NCI-H146 (cell line): ENCODE measurements at regions not wholly inside any gene's neighbourhood (a gene's known extent, or its start where the extent isn't known, plus 50 kb on each side); places are given as distances from the start of the nearest gene placed in this dataset.

Source experiments
- DNase-seq: peaks from one replicate; lab custom pipeline; 2025; lab: John Stamatoyannopoulos, UW

DNA sequence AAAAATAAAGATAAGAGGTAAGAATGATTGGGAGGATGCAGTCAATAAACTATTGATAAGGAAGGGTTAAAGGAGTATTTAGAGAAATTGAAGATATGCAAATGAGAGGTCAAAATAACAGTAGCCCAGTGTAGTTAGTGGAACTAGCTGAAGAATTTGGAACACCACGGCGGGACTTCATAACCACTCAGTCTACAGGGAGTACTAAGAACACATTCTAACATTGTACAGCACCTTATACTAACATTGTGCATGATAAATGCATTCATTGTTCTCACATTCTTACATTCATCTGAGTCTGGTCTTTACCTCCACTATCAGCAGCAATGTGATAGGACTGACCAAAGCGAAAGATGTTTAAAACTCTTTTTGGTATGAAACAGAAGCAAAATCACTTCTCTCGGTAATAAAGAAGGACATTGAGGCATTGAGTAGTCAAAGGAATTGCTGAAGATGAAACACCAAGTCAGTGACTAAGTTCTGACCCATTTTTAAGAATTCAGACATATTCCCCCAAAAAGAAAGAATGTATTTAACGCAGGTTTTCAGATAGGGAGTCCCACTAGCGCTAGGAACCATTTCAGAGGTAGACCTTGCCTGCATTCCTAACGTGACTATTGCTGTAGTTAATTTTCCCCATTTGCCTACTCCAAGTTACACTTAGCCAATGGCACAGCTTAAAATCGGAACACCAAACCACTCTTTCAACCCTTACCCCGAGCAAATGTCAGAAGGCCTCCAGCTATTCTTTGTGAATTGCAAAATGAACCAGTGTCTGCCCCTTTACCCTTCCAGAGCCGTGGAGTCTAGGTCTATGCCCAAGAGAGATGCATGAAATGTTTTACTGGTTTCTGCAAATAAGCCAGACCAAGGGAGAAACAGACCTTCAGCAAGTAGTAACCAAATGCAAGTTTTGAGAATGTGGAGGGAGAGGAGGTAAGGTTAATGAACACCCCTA is 108.8 kb upstream of the IRF2BP2 start:
- no peak for DNase-seq

- no peak for DNase-seq
Observed at GRCh38 chr1:234716908-234717375, 107.0 kb upstream of the IRF2BP2 start.

GRCh38 chr1:234715252-234716014 is 105.5 kb upstream of the IRF2BP2 start:
- DNase-seq = no peak

DNA sequence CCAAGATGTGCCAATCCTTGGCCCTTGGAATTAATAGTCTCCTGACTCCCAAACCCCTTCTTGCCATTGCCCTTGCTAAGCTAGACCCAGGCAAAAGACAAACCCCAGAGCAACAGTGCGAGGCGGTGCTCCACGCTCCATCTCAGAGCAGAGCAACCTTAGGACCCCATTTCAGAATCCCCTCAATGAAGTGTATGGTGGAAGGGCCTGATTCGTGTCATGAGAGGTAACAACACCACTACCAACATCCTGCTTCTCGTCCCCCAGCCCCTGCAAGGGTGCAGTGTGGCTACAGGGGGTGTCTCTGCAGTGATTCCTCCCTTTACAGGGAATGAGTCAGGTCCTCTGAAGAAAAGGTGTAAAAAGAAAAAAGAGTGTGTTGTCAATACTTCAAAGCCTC is 103.9 kb upstream of the IRF2BP2 start:
- no peak for DNase-seq

- no peak for DNase-seq
Observed at GRCh38 chr1:234713440-234713839, 103.5 kb upstream of the IRF2BP2 start.

DNA sequence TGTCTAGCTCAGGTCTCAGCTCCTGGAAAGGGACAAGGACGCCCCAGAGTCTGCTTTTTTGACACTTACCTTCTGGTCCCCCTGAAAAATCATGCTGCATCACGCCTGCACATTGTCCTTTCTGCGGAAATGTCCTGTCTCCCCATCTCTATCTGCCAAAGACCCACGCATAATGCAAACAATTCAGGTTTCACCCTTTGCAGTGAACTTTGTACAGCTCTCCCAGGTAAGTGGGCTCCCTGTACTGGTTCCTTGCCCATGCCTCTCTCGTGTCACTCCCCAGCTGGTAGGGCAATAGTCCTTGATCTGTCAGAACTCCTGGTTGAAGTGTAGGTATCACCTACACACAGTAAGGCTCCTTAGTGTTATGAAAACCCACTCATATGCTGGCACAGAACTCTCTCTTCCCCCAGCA is 102.9 kb upstream of the IRF2BP2 start:
- no peak for DNase-seq

DNA sequence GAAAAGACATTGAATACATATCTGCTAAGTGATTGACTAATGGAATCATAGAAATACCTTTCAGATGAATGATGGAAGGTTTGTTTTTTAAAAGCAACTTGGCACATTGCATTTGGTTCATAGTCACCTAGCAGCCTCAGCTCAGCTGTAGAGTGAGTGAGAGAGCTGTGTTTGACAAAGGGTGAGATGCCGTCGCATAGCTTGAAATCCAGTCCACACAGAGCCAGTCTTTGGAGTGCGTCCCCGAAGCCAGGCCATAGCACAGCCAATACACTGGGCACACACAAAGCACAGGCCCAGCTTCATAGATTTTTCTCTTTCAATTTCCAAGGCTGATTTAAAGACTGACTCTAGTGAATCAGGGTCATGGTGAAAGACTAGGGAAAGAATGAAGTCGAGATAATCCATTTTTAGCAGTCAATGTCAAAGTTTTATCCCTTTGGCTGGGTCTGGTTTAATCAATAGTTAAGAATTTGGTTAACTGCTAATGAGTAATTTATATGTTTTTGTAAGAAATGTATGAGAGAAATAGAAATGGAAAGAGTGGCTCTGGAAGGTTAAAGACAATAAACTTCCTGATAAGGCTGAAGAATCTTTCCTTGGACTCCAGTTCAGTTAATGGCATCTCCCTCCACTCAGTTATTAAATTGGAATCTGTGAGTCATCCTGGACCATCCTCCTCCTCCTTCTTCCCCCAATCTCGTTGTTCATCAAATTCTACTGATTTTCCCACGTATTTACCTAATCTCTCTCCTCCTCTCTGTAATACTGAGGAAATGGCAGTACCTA is 101.2 kb upstream of the IRF2BP2 start:
- DNase-seq = no peak

DNA sequence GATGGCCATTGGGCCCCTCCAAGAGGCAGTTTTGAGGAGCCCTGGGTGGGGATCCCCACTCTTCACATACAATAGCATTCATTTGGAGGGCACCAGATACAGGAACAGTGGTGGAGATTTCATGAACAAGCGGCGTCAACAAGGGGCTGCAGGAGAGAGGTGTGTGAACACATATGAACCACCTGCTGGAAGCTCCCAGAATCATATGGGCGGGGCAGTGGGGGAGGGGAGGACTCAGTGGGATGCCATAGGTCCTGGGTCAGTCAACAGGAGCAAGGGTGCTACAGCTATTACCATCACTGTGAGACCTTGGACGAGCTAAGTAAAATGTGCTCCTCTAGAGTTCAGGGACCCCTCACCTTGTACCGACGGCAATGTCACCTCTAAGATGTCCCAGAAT is 100.4 kb upstream of the IRF2BP2 start:
- no peak for DNase-seq

- no peak for DNase-seq
Observed at GRCh38 chr1:234709473-234710228, 99.7 kb upstream of the IRF2BP2 start.

DNA sequence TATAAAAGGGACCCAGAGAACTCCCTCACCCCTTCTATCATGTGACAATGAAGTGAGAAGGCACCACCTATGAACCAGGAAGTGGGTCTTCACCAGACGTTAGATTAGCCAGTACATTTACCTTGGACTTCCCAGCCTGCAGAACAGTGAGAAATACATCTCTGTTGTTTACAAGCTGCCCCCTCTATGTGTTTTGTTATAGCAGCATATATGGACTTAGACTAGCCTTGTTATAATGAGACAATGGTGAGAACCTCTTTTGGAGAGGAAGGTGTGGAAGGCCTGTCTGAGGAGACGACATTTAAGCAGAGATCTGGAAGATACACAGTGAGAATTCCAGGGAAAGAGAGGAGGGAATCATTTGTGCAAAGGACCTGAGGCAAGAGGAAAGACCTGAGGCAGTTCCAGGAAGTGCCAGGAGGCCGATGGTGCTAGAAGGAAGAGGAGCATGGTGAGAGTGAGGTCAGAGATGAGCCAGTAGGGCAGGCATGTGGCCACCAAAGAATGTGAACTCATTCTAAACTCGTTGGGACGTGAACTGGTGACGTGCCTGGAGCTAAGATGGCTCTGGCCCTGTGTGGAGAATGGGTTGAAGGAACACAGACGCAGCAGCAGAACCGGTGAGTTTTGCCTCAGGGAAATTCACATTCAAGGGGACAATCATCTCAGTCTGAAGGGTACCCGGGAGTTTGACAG is 98.9 kb upstream of the IRF2BP2 start:
- no peak for DNase-seq

DNA sequence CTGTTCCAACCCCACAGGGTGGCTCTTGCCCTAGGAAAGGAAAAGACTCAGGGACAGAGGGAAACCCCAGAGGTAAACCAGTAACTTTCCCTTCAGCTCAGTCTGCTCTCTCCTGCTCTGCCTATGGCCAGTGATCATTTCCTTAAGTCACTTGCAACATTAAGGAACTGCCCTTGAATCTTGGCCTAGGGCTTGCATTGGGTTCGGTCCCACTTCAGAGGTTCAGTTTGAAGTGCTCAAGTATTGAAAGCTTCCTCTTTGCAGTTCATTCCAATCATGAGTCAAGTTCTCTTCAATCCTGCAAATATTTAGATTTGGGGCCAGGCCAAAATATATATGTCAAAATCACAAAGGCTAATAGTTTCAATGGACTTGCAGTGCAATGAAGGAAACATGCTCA is 97.7 kb upstream of the IRF2BP2 start:
- DNase-seq = no peak

DNA sequence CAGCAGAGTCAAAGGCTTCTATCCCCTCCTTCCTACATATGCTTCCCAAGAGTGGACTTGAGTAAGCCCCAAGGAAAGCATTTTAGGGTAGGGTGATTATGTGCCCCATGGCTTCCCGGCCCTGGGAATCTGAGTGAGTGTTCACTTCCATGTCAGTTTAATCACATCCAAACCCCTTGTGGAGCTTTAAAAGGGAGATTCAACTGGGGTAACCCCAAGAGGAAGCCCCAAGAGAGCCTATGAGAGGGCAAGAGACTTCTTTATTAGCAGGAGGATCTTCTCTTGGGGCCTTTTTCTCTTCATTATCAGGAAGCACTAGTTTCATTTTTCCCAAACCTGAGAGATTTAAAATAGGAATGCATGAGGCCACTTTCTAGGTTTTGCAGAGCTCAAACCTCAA is 97.0 kb upstream of the IRF2BP2 start:
- DNase-seq = no peak

DNA sequence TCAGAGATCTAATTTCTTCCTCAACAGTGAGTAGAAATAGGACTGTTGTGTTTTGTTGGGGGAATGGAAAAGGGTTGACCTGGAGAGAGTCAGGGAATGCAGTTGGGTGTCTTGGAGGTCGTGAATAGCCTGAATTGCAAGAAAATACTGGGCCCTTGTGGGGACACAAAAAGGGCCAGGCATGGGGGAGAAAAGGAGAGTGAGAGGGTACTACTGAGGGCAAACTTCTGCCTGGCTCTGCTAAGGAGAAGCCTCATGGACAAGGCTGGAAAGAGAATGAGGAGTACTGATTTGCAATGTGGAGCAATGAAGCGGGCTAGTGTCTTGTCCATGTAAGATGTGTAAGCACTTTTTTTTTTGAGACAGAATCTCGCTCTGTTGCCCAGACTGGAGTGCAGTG is 96.2 kb upstream of the IRF2BP2 start:
- DNase-seq = no peak

DNA sequence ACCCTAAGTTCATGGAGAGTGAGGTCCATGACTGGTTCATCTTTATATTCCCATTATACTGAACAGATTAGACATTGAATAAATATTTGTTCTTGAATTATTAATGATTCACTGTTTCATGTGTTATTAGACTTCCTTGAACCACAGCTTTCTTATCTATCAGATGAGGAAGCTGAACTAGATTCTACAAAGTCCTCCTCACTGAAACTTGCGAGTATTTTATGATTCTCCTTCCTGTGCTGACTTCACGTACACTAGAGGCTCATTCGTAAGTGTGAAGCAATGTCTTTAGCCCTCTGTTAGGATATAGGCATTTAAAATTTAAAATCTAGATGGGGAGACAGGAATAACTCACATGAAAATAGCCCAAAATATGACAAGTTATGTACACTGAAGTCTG is 95.6 kb upstream of the IRF2BP2 start:
- DNase-seq = no peak

GRCh38 chr1:234704106-234704887 is 94.3 kb upstream of the IRF2BP2 start:
- DNase-seq = no peak

DNA sequence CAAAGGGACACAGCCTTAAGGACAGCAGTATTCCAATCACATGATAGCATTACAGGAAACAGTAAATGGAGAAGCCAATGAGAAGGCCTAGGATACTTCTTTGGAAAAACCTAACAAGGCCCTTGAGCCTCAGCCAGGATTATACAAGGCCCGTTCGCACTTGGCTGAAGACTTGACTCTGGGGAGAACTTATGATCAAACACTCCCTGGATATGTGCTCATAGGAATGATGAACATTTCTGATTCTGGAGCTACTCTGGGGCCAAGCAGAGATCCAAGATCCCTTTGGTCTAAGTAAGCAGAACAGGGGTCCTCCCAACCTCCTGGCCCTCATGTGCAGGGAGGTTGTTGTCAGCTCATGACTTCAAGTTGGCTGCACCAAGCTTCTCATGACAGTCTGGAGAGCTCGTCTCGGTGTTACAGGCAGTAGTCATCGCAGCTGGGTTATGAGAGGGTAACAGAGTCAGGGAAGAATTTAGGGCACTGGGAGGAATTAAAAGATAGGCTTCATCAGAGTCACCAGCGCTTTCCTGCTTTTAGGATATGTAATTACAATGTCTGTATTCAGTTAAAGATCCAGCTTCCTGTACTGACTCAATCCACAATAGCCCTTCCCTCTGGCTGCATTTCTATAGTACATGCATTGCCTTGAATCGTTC is 92.5 kb upstream of the IRF2BP2 start:
- no peak for DNase-seq

GRCh38 chr1:234701737-234702341 is 91.9 kb upstream of the IRF2BP2 start:
- DNase-seq = no peak

GRCh38 chr1:234699795-234700665 is 90.1 kb upstream of the IRF2BP2 start:
- DNase-seq = no peak
